ENCODE measurements at regions not wholly inside any gene's neighbourhood (a gene's known extent, or its start where the extent isn't known, plus 50 kb on each side); places are given as distances from the start of the nearest gene placed in this dataset.

DNA sequence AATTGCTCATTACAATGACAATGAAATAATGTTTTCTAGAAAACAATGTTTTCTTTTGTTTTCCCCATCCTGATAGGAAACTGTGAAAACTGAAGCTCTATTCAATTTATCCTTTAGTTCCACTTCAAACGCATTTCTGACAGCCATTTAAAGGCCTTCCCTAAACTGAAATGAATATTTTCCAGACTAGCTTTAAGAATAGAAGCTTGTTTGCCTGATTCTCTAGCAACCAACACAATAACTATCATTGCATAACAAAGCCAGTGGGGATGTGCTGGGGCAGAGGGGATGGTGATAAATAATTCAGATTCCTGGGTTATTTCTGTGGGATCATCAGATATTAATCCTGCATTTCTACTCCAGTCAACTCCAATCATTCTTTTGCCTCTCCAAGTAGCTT lies 427.1 kb downstream of the RND3 start:
- TF ChIP-seq, protein P1, sequence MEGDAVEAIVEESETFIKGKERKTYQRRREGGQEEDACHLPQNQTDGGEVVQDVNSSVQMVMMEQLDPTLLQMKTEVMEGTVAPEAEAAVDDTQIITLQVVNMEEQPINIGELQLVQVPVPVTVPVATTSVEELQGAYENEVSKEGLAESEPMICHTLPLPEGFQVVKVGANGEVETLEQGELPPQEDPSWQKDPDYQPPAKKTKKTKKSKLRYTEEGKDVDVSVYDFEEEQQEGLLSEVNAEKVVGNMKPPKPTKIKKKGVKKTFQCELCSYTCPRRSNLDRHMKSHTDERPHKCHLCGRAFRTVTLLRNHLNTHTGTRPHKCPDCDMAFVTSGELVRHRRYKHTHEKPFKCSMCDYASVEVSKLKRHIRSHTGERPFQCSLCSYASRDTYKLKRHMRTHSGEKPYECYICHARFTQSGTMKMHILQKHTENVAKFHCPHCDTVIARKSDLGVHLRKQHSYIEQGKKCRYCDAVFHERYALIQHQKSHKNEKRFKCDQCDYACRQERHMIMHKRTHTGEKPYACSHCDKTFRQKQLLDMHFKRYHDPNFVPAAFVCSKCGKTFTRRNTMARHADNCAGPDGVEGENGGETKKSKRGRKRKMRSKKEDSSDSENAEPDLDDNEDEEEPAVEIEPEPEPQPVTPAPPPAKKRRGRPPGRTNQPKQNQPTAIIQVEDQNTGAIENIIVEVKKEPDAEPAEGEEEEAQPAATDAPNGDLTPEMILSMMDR (conservative IDR thresholded peaks at IDR 0.05; ENCODE audit: low read depth, low read length) = no peak
- TF ChIP-seq EZH2 (IDR thresholded peaks at IDR 0.05; ENCODE audit: low read length, unreplicated experiment) = no peak
- TF ChIP-seq EZH2phosphoT487 (IDR thresholded peaks at IDR 0.05; ENCODE audit: borderline replicate concordance, low read length) = no peak

Data from PC-3 (cell line).